OCI-LY1 (cell line): ENCODE measurements at regions not wholly inside any gene's neighbourhood (a gene's known extent, or its start where the extent isn't known, plus 50 kb on each side); places are given as distances from the start of the nearest gene placed in this dataset.

Experiments used
- H2AFZ ChIP-seq: fragments of 200-600 bp; sonication (generic), shearing (Covaris generic); 2 replicates; pipeline ENCODE4 v1.6.0; 2014; ENCODE audit warnings: antibody characterized with exemption, mild to moderate bottlenecking, low read length
- H3F3A ChIP-seq: fragments of 200-600 bp; sonication (generic), shearing (Covaris generic); 2 replicates; pipeline ENCODE4 v1.6.0; 2014; ENCODE audit warnings: mild to moderate bottlenecking, antibody characterized with exemption, low read length, moderate library complexity; ENCODE audit not compliant: insufficient read depth
- H3K27ac ChIP-seq: fragments of 200-600 bp; sonication (generic); 2 replicates; pipeline ENCODE4 v1.5.1; 2014; ENCODE audit warnings: low read length, mixed run types, mild to moderate bottlenecking, low read depth; ENCODE audit not compliant: poor library complexity, severe bottlenecking
- H3K27me3 ChIP-seq: fragments of 200-600 bp; sonication (generic); 2 replicates; pipeline ENCODE4 v1.6.0; 2014; ENCODE audit warnings: antibody characterized with exemption, mild to moderate bottlenecking, low read length, moderate library complexity; ENCODE audit not compliant: insufficient read depth
- H3K36me3 ChIP-seq: fragments of 200-600 bp; sonication (generic); 2 replicates; pipeline ENCODE4 v1.6.1; 2014; ENCODE audit warnings: mild to moderate bottlenecking, antibody characterized with exemption, low read length, moderate library complexity, mixed read lengths; ENCODE audit not compliant: insufficient read depth
- H3K4me1 ChIP-seq: fragments of 200-600 bp; sonication (generic); 2 replicates; pipeline ENCODE4 v1.5.1; 2014; ENCODE audit warnings: mild to moderate bottlenecking, low read length, moderate library complexity; ENCODE audit not compliant: insufficient read depth, severe bottlenecking
- H3K4me2 ChIP-seq: fragments of 200-600 bp; sonication (generic), shearing (Covaris generic); 2 replicates; pipeline ENCODE4 v1.6.1; 2014; ENCODE audit warnings: low read length
- H3K4me3 ChIP-seq: fragments of 200-600 bp; sonication (generic); 2 replicates; pipeline ENCODE4 v1.5.1; 2014; ENCODE audit warnings: low read length, low read depth, mild to moderate bottlenecking, mixed read lengths; ENCODE audit not compliant: poor library complexity, severe bottlenecking
- H3K79me2 ChIP-seq: fragments of 200-600 bp; shearing (Covaris generic); 2 replicates; pipeline ENCODE4 v1.6.1; 2016; ENCODE audit warnings: mixed run types, low read length, mixed read lengths; ENCODE audit not compliant: insufficient read depth
- H3K9ac ChIP-seq: fragments of 200-600 bp; sonication (generic), shearing (Covaris generic); 2 replicates; pipeline ENCODE4 v1.6.1; 2014; ENCODE audit warnings: mild to moderate bottlenecking, low read length, mixed read lengths
- H3K9me2 ChIP-seq: fragments of 200-600 bp; sonication (generic), shearing (Covaris generic); 2 replicates; pipeline ENCODE4 v1.6.1; 2014; ENCODE audit warnings: low read depth, mild to moderate bottlenecking, low read length, mixed read lengths
- H3K9me3 ChIP-seq: fragments of 200-600 bp; shearing (Covaris generic); 2 replicates; pipeline ENCODE4 v1.6.1; 2014; ENCODE audit warnings: low read length, mixed read lengths
- H4K20me1 ChIP-seq: fragments of 200-600 bp; sonication (generic), shearing (Covaris generic); 2 replicates; pipeline ENCODE4 v1.6.0; 2016; ENCODE audit warnings: mild to moderate bottlenecking, low read length; ENCODE audit not compliant: insufficient read depth
- CTCF ChIP-seq: fragments of 200-600 bp; sonication (generic), shearing (Covaris generic); IDR thresholded peaks from 2 replicates; pipeline ENCODE4 v1.5.1; 2017; ENCODE audit warnings: mild to moderate bottlenecking, antibody characterized with exemption, low read length, moderate library complexity, mixed read lengths
- EZH2 ChIP-seq: fragments of 200-600 bp; sonication (generic), shearing (Covaris generic); IDR thresholded peaks from 2 replicates; pipeline ENCODE4 v1.8.0; 2017; ENCODE audit warnings: borderline replicate concordance, mixed run types, mild to moderate bottlenecking, antibody characterized with exemption, low read length, moderate library complexity, mixed read lengths

GRCh38 chr10:118926441-118926840, 103.1 kb upstream of the NANOS1 start:
- H3K27me3 ChIP-seq: no peaks in the 10 kb centered on the region
- no peaks in the 10 kb centered on the region for H3K9me2 ChIP-seq
- no peak overlapping the region for H3K9ac ChIP-seq
- H3K9me3 ChIP-seq: no peaks in the 10 kb centered on the region; the same call in 1 of the 2 replicates
- no peak for TF ChIP-seq EZH2
- no peak for TF ChIP-seq CTCF
- H4K20me1 ChIP-seq: no peaks in the 10 kb centered on the region
- H3K4me1 ChIP-seq: no peaks in the 10 kb centered on the region
- no peaks in the 10 kb centered on the region for H3F3A ChIP-seq
- H3K36me3 ChIP-seq: no peaks in the 10 kb centered on the region
- H3K4me2 ChIP-seq: no peak overlapping the region
- no peak overlapping the region for H2AFZ ChIP-seq
- no peak overlapping the region for H3K4me3 ChIP-seq
- H3K79me2 ChIP-seq: no peaks in the 10 kb centered on the region
- H3K27ac ChIP-seq: no peak overlapping the region

- H3K27ac ChIP-seq: no peak overlapping the region
- H4K20me1 ChIP-seq: no peaks in the 10 kb centered on the region
- no peaks in the 10 kb centered on the region for H3K36me3 ChIP-seq
- H2AFZ ChIP-seq: no peak overlapping the region
- H3K27me3 ChIP-seq: no peaks in the 10 kb centered on the region
- H3K79me2 ChIP-seq: no peaks in the 10 kb centered on the region
- no peaks in the 10 kb centered on the region for H3F3A ChIP-seq
- no peak for TF ChIP-seq CTCF
- TF ChIP-seq EZH2: no peak
- no peaks in the 10 kb centered on the region for H3K4me1 ChIP-seq
- no peaks in the 10 kb centered on the region; the same call in 1 of the 2 replicates for H3K9me3 ChIP-seq
- no peaks in the 10 kb centered on the region for H3K9me2 ChIP-seq
- H3K4me2 ChIP-seq: no peak overlapping the region
- H3K4me3 ChIP-seq: no peak overlapping the region
- H3K9ac ChIP-seq: no peak overlapping the region
Observed at GRCh38 chr10:118926903-118927302, 102.6 kb upstream of the NANOS1 start.

- Histone ChIP-seq H2AFZ (no peak overlapping the region), H3K9ac (no peak overlapping the region), H3K27ac (no peak overlapping the region), H3K27me3 (no peaks in the 10 kb centered on the region), H3K9me2 (no peaks in the 10 kb centered on the region), H3K79me2 (no peaks in the 10 kb centered on the region), H3K9me3 (no peaks in the 10 kb centered on the region; the same call in 1 of the 2 replicates), H3K4me1 (no peaks in the 10 kb centered on the region), H3K4me2 (no peak overlapping the region), H3F3A (no peaks in the 10 kb centered on the region), H3K36me3 (no peaks in the 10 kb centered on the region), H4K20me1 (no peaks in the 10 kb centered on the region), H3K4me3 (no peak overlapping the region)
- TF ChIP-seq EZH2: no peak
Observed at GRCh38 chr10:118927321-118927720, 102.2 kb upstream of the NANOS1 start.

GRCh38 chr10:118930614-118931013, 98.9 kb upstream of the NANOS1 start:
- Histone ChIP-seq H3K9ac (no peak overlapping the region), H3K4me1 (no peaks in the 10 kb centered on the region), H3K27ac (no peak overlapping the region), H3F3A (no peaks in the 10 kb centered on the region), H3K27me3 (no peaks in the 10 kb centered on the region), H3K9me3 (no peaks in the 10 kb centered on the region; the same call in 1 of the 2 replicates), H2AFZ (no peak overlapping the region), H3K4me2 (no peak overlapping the region), H3K4me3 (no peak overlapping the region), H4K20me1 (no peaks in the 10 kb centered on the region), H3K9me2 (no peaks in the 10 kb centered on the region), H3K79me2 (no peaks in the 10 kb centered on the region), H3K36me3 (no peaks in the 10 kb centered on the region)
- TF ChIP-seq CTCF (no peak), EZH2 (no peak)
